CD14-positive monocyte (primary cell): ENCODE measurements at regions not wholly inside any gene's neighbourhood (a gene's known extent, or its start where the extent isn't known, plus 50 kb on each side); places are given as distances from the start of the nearest gene placed in this dataset.

Source experiments
- DNase-seq, 3 donors: peaks; one replicate each; pipeline ENCODE4 v3.0.0-alpha.2; 2011 to 2022
- H2AFZ ChIP-seq: 2 replicates; pipeline ENCODE4 v1.6.0; 2012; ENCODE audit warnings: mild to moderate bottlenecking, low read depth, low read length, inconsistent platforms; ENCODE audit not compliant: insufficient read depth, poor library complexity, severe bottlenecking
- H3K27ac ChIP-seq, 2 donors: 1 replicate in 1 of 2; 2 replicates in 1 of 2; pipeline ENCODE4 v1.5.1; 2012 to 2013; ENCODE audit warnings: low read length in 2 of 2, control low read depth in 1 of 2, inconsistent platforms in 1 of 2, low read depth in 1 of 2, mild to moderate bottlenecking in 1 of 2
- H3K27me3 ChIP-seq, 2 donors: one replicate each; pipeline versions ENCODE4 v1.6.0 to v1.6.1; 2011 to 2013; ENCODE audit warnings: low read length in 2 of 2; ENCODE audit not compliant: control insufficient read depth in 2 of 2, insufficient read depth in 2 of 2
- H3K36me3 ChIP-seq, 2 donors: replicated peaks in 1 of 2; 1 replicate in 1 of 2; 2 replicates in 1 of 2; pipeline versions ENCODE4 v1.5.1 to v1.6.1; 2012 to 2013; ENCODE audit warnings: low read length in 2 of 2, control low read depth in 1 of 2, inconsistent platforms in 1 of 2, mild to moderate bottlenecking in 1 of 2; ENCODE audit not compliant: insufficient read depth in 2 of 2, control insufficient read depth in 1 of 2
- H3K4me1 ChIP-seq, 2 donors: 1 replicate in 1 of 2; 2 replicates in 1 of 2; pipeline versions ENCODE4 v1.5.1 to v1.6.1; 2012 to 2013; ENCODE audit warnings: low read length in 2 of 2, control low read depth in 1 of 2, inconsistent platforms in 1 of 2, mild to moderate bottlenecking in 1 of 2, moderate library complexity in 1 of 2; ENCODE audit not compliant: insufficient read depth in 2 of 2, control insufficient read depth in 1 of 2
- H3K4me2 ChIP-seq: replicated peaks from 2 replicates; pipeline ENCODE3; 2012; ENCODE audit warnings: low read length, moderate library complexity, mild to moderate bottlenecking; ENCODE audit not compliant: poor library complexity, severe bottlenecking; ENCODE audit errors: extremely low read depth
- H3K4me3 ChIP-seq, 3 experiments: fragments of 200-600 bp in 1 of 3; sonication (generic) in 1 of 3; replicated peaks in 1 of 3; 1 replicate in 2 of 3; 2 replicates in 1 of 3; pipeline ENCODE4 v1.5.1; 2011 to 2013; ENCODE audit warnings: low read length in 3 of 3, mild to moderate bottlenecking in 3 of 3, control low read depth in 2 of 3, low read depth in 2 of 3, inconsistent platforms in 1 of 3, moderate library complexity in 1 of 3
- H3K79me2 ChIP-seq: 2 replicates; pipeline ENCODE4 v1.6.0; 2012; ENCODE audit warnings: mild to moderate bottlenecking, control low read depth, inconsistent platforms, low read length, moderate library complexity; ENCODE audit not compliant: insufficient read depth
- H3K9ac ChIP-seq: 2 replicates; pipeline ENCODE4 v1.6.0; 2017; ENCODE audit warnings: low read length, mild to moderate bottlenecking; ENCODE audit not compliant: insufficient read depth, poor library complexity, severe bottlenecking
- H3K9me3 ChIP-seq, 2 donors: replicated peaks in 1 of 2; 1 replicate in 1 of 2; 2 replicates in 1 of 2; pipeline versions ENCODE4 v1.5.1 to v1.6.1; 2012 to 2013; ENCODE audit warnings: low read length in 2 of 2, control low read depth in 1 of 2; ENCODE audit not compliant: control insufficient read depth in 1 of 2, insufficient read depth in 1 of 2
- H4K20me1 ChIP-seq: 2 replicates; pipeline ENCODE4 v1.6.0; 2012; ENCODE audit warnings: mild to moderate bottlenecking, low read length, control low read depth, moderate library complexity; ENCODE audit not compliant: insufficient read depth
- H3K27ac Mint-ChIP-seq, 7 donors: one replicate each; pipeline ENCODE4 v1.8.0; 2020; ENCODE audit warnings: mild to moderate bottlenecking in 7 of 7, mixed read lengths in 7 of 7, moderate library complexity in 6 of 7, inconsistent platforms in 2 of 7
- H3K27me3 Mint-ChIP-seq, 3 donors: one replicate each; pipeline ENCODE4 v1.8.0; 2021 to 2022; ENCODE audit warnings: low read depth in 3 of 3, mild to moderate bottlenecking in 3 of 3, mixed read lengths in 3 of 3, moderate library complexity in 3 of 3, inconsistent platforms in 1 of 3
- H3K36me3 Mint-ChIP-seq, 2 donors: one replicate each; pipeline ENCODE4 v1.8.0; 2020; ENCODE audit warnings: mixed read lengths in 2 of 2, inconsistent platforms in 1 of 2, mild to moderate bottlenecking in 1 of 2
- H3K4me1 Mint-ChIP-seq: one replicate; pipeline ENCODE4 v1.8.0; 2020; ENCODE audit warnings: mild to moderate bottlenecking, mixed read lengths
- H3K4me3 Mint-ChIP-seq, 2 donors: one replicate each; pipeline ENCODE4 v1.8.0; 2020; ENCODE audit warnings: mild to moderate bottlenecking in 2 of 2, mixed read lengths in 2 of 2, moderate library complexity in 1 of 2
- H3K9me3 Mint-ChIP-seq, 7 donors: one replicate each; pipeline ENCODE4 v1.8.0; 2020 to 2022; ENCODE audit warnings: mixed read lengths in 7 of 7, mild to moderate bottlenecking in 6 of 7, moderate library complexity in 6 of 7, inconsistent platforms in 2 of 7
- CTCF ChIP-seq: fragments of 200-600 bp; IDR thresholded peaks from one replicate; pipeline ENCODE4 v1.8.0; 2022; ENCODE audit warnings: antibody characterized with exemption, mild to moderate bottlenecking
- WGBS: methylation state at CpG from one replicate; pipeline ENCODE4 v1.1.5; 2013; ENCODE audit warnings: missing lambda C conversion rate; ENCODE audit not compliant: insufficient coverage; 5-methylcytosine and 5-hydroxymethylcytosine counted together
- intact Hi-C, 2 donors: fragments of 100-400 bp; cut with micrococcal nuclease; formaldehyde crosslinking; loops; one replicate each; pipeline versions ENCODE4 v1.15.0 to v1.15.1; 2023

- H3K9me3 Mint-ChIP-seq: no peaks in the 10 kb centered on the region
- Histone ChIP-seq H3K36me3 (no peaks in the 10 kb centered on the region), H3K4me1 (no peaks in the 10 kb centered on the region), H3K27me3 (no peaks in the 10 kb centered on the region), H3K9me3 (no peaks in the 10 kb centered on the region), H3K79me2 (no peaks in the 10 kb centered on the region), H3K27ac (no peak overlapping the region), H4K20me1 (no peaks in the 10 kb centered on the region), H3K9ac (no peak overlapping the region), H3K4me3 (no peak overlapping the region), H3K4me2 (no peak overlapping the region), H2AFZ (no peak overlapping the region)
- H3K36me3 Mint-ChIP-seq: no peaks in the 10 kb centered on the region
- H3K27me3 Mint-ChIP-seq: peaks cover 0 to 1% (median 0%) of the 10 kb centered on the region in 3 donors
- intact Hi-C loops: no loop called here
- no peak overlapping the region for H3K27ac Mint-ChIP-seq
- H3K4me3 Mint-ChIP-seq: no peak overlapping the region
- TF ChIP-seq CTCF: no peak
- no peaks in the 10 kb centered on the region for H3K4me1 Mint-ChIP-seq
- DNase-seq: no peak
- WGBS: 100% methylated on average over 1 of the region's 8 CpGs
Observed at GRCh38 chr11:80844110-80844819, 1403.4 kb upstream of the TENM4 start.

DNA sequence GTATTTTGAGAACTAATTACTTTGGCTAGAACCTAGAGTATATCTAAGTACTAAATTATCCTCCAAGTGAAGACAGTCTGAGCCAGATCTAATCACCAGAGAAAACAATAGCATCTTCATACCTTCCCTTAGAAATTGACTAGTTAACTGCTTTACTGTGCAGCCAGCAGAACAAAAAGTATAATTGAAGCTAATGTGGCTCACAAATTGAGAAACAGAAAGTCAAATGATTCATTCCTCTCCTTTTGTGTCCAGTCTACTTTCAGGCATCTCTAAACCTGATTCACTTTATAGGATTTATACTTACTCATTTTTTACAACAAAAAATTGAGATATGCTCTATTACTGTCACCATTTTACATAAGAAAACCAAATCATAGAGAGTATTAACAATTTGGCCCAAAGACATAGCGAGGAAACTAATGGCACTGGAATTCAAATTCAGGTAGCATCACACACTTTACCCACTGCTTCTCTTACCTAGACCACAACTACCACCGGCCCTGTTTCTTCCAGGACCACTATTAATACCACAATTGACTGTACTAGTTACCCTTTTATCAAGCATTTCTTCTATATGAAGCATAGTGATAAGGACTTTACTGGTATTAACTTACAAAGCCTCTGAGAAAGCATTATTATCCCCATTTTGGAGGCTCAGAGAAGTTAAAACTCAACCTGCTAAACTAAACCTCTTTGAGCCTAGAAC lies 1402.6 kb upstream of the TENM4 start:
- DNase-seq: no peak
- Mint-ChIP-seq H3K4me1 (no peaks in the 10 kb centered on the region), H3K27me3 (peaks cover 0 to 1% (median 0%) of the 10 kb centered on the region in 3 donors), H3K27ac (no peak overlapping the region), H3K4me3 (no peak overlapping the region), H3K9me3 (no peaks in the 10 kb centered on the region), H3K36me3 (no peaks in the 10 kb centered on the region)
- Histone ChIP-seq H3K4me1 (no peaks in the 10 kb centered on the region), H3K36me3 (no peaks in the 10 kb centered on the region), H3K9ac (no peak overlapping the region), H3K27me3 (no peaks in the 10 kb centered on the region), H2AFZ (no peak overlapping the region), H3K9me3 (no peaks in the 10 kb centered on the region), H3K4me3 (no peak overlapping the region), H3K4me2 (no peak overlapping the region), H3K27ac (no peak overlapping the region), H4K20me1 (no peaks in the 10 kb centered on the region), H3K79me2 (no peaks in the 10 kb centered on the region)
- TF ChIP-seq CTCF: no peak
- WGBS: no CpG with 5 or more reads among the region's 2 CpGs
- intact Hi-C loops: no loop called here
